HG02763 (cell line): ENCODE measurements at regions not wholly inside any gene's neighbourhood (a gene's known extent, or its start where the extent isn't known, plus 50 kb on each side); places are given as distances from the start of the nearest gene placed in this dataset.

Experiments used
- ATAC-seq: cut with Tn5 transposase; IDR thresholded peaks from one replicate; pipeline ENCODE4 v1.9.1; 2021; ENCODE audit warnings: mild to moderate bottlenecking, moderate library complexity; ENCODE audit not compliant: unreplicated experiment

GRCh38 chr13:34037636-34038540, 219.9 kb downstream of the RFC3 start:
- ATAC-seq = no peak

GRCh38 chr13:34038541-34039068, 220.7 kb downstream of the RFC3 start:
- no peak for ATAC-seq

GRCh38 chr13:34039678-34040077, 221.7 kb downstream of the RFC3 start:
- ATAC-seq = no peak

- no peak for ATAC-seq
Measured at GRCh38 chr13:34040863-34041262, 222.9 kb downstream of the RFC3 start.

- no peak for ATAC-seq
Measured at GRCh38 chr13:34044041-34044440, 226.1 kb downstream of the RFC3 start.

- ATAC-seq = no peak
Measured at GRCh38 chr13:34044660-34045080, 226.7 kb downstream of the RFC3 start.

GRCh38 chr13:34046457-34046856, 228.5 kb downstream of the RFC3 start:
- ATAC-seq = no peak

GRCh38 chr13:34048652-34049051, 230.7 kb downstream of the RFC3 start:
- no peak for ATAC-seq

GRCh38 chr13:34056733-34057258, 238.8 kb downstream of the RFC3 start:
- no peak for ATAC-seq

GRCh38 chr13:34064456-34065205, 246.7 kb downstream of the RFC3 start:
- ATAC-seq = no peak

- ATAC-seq = no peak
Measured at GRCh38 chr13:34065928-34066327, 248.0 kb downstream of the RFC3 start.

- no peak for ATAC-seq
Measured at GRCh38 chr13:34066344-34066743, 248.4 kb downstream of the RFC3 start.

GRCh38 chr13:34070006-34070405, 252.1 kb downstream of the RFC3 start:
- ATAC-seq = no peak

- ATAC-seq = no peak
Measured at GRCh38 chr13:34070544-34071303, 252.8 kb downstream of the RFC3 start.

GRCh38 chr13:34076319-34076718, 258.4 kb downstream of the RFC3 start:
- no peak for ATAC-seq

- ATAC-seq = no peak
Measured at GRCh38 chr13:34076943-34077703, 259.2 kb downstream of the RFC3 start.

- no peak for ATAC-seq
Measured at GRCh38 chr13:34078334-34078999, 260.5 kb downstream of the RFC3 start.

- ATAC-seq = no peak
Measured at GRCh38 chr13:34085204-34085603, 267.3 kb downstream of the RFC3 start.

- no peak for ATAC-seq
Measured at GRCh38 chr13:34086281-34086680, 268.3 kb downstream of the RFC3 start.
